ENCODE measurements at regions not wholly inside any gene's neighbourhood (a gene's known extent, or its start where the extent isn't known, plus 50 kb on each side); places are given as distances from the start of the nearest gene placed in this dataset.

- Histone ChIP-seq H2AFZ (ENCODE audit: low read length) (no peak overlapping the region), H4K20me1 (ENCODE audit: control insufficient read depth, insufficient read depth, insufficient read length) (no peaks in the 10 kb centered on the region), H4K5ac (ENCODE audit: insufficient read length, low read depth, low read length) (no peak overlapping the region), H3K18ac (ENCODE audit: insufficient read length, low read depth, low read length) (no peak overlapping the region), H3K23me2 (ENCODE audit: insufficient read length, low read depth, low read length, poor library complexity, severe bottlenecking) (no peaks in the 10 kb centered on the region), H3K79me1 (ENCODE audit: insufficient read depth, low read depth, low read length, poor library complexity, severe bottlenecking) (no peaks in the 10 kb centered on the region), H3T11ph (ENCODE audit: low read length) (no peak overlapping the region), H3K27ac (ENCODE audit: insufficient read length, low read depth, low read length) (no peak overlapping the region), H4K8ac (replicated peaks; ENCODE audit: insufficient read length, low read depth, low read length) (no peak overlapping the region), H4K91ac (ENCODE audit: insufficient read length, low read depth, low read length) (no peak overlapping the region), H2BK15ac (ENCODE audit: low read depth, low read length) (no peak overlapping the region), H3K79me2 (ENCODE audit: insufficient read depth, low read length) (no peaks in the 10 kb centered on the region), H3K23ac (ENCODE audit: insufficient read length, low read depth, low read length) (no peak overlapping the region), H3K9ac (ENCODE audit: extremely low read depth, insufficient read length, low read length) (no peak overlapping the region), H2BK120ac (ENCODE audit: low read depth, low read length, poor library complexity, severe bottlenecking) (no peak overlapping the region), H3K27me3 (ENCODE audit: insufficient read depth, low read length) (no peaks in the 10 kb centered on the region), H3K4me1 (ENCODE audit: insufficient read depth, low read length) (no peaks in the 10 kb centered on the region), H3K9me3 (ENCODE audit: control insufficient read depth, low read depth, low read length) (no peaks in the 10 kb centered on the region), H3K4me2 (ENCODE audit: insufficient read depth, insufficient read length, low read length) (no peak overlapping the region), H3K56ac (ENCODE audit: insufficient read length, low read depth, low read length) (no peak overlapping the region), H2BK20ac (ENCODE audit: low read depth, low read length, poor library complexity, severe bottlenecking) (no peak overlapping the region), H2BK5ac (ENCODE audit: insufficient read length, low read length) (no peak overlapping the region), H2BK12ac (ENCODE audit: insufficient read length, low read depth, low read length) (no peak overlapping the region), H3K14ac (ENCODE audit: insufficient read depth, low read length) (no peak overlapping the region), H3K4ac (ENCODE audit: low read depth, low read length) (no peak overlapping the region), H2AK5ac (ENCODE audit: insufficient read length, low read length) (no peak overlapping the region)
- Mint-ChIP-seq H3K9me3 (no peaks in the 10 kb centered on the region), H3K36me3 (ENCODE audit: insufficient read depth in 1 of 3, low read depth in 3 of 3) (no peaks in the 10 kb centered on the region), H3K4me1 (no peaks in the 10 kb centered on the region), H3K27me3 (ENCODE audit: low read depth) (no peaks in the 10 kb centered on the region; the same call in 1 of the 2 replicates), H3K27ac (no peak overlapping the region), H3K4me3 (no peak overlapping the region)
- no peak for TF ChIP-seq CTCF (conservative IDR thresholded peaks at IDR 0.05)
- no CpG with 5 or more reads among the region's 1 CpG for WGBS (ENCODE audit: extremely low coverage, insufficient read length, low lambda C conversion rate)
- DNase-seq, result no peak
These were observed 60.7 kb upstream of the DMAC1 start for GRCh38 chr9:7860335-7860709.

Measured in H9 (cell line).